ENCODE measurements at regions not wholly inside any gene's neighbourhood (a gene's known extent, or its start where the extent isn't known, plus 50 kb on each side); places are given as distances from the start of the nearest gene placed in this dataset.
"Not testable (repeated sequence)": the region's sequence is repeated elsewhere in the genome, so short reads cannot be mapped to it uniquely, and the experiment has no call there.

- WGBS, 2 donors, result 53 to 58% methylated on average over 20 of the region's 20 CpGs
- Histone ChIP-seq H3K9me3 (no peaks in the 10 kb centered on the region), H3K4me1 (peaks cover 0 to 10% (median 3%) of the 10 kb centered on the region in 4 donors), H3K27ac (no peak overlapping the region), H3K36me3 (no peaks in the 10 kb centered on the region), H3K4me3 (no peak overlapping the region), H3K27me3 (no peaks in the 10 kb centered on the region)
- no peak for DNase-seq (ENCODE audit: low spot score in 2 of 2)
- TF ChIP-seq POLR2A (IDR thresholded peaks at IDR 0.05) (no peak), CTCF (IDR thresholded peaks at IDR 0.05) (no peak), EP300 (IDR thresholded peaks at IDR 0.05) (no peak)
Observed at GRCh38 chr11:70597751-70598625, 199.7 kb downstream of the CTTN start.

GRCh38 chr11:70600911-70601415, 202.6 kb downstream of the CTTN start:
- not testable (repeated sequence) for H3K4me1 ChIP-seq; H3K4me3 ChIP-seq; DNase-seq (ENCODE audit: low spot score in 2 of 2); H3K27ac ChIP-seq; H3K9me3 ChIP-seq; H3K27me3 ChIP-seq; H3K36me3 ChIP-seq
- WGBS, 2 donors, result 91 to 93% methylated on average over 7 of the region's 7 CpGs

GRCh38 chr11:70601861-70602538, 203.7 kb downstream of the CTTN start:
- DNase-seq (ENCODE audit: low spot score in 2 of 2), result no peak
- TF ChIP-seq POLR2A (IDR thresholded peaks at IDR 0.05) (no peak), EP300 (IDR thresholded peaks at IDR 0.05) (no peak), CTCF (IDR thresholded peaks at IDR 0.05) (no peak)
- WGBS, 2 donors, result 76 to 77% methylated on average over 11 of the region's 11 CpGs
- no peaks in the 10 kb centered on the region for H3K27me3 ChIP-seq
- no peak overlapping the region for H3K27ac ChIP-seq
- no peaks in the 10 kb centered on the region for H3K36me3 ChIP-seq
- peaks cover 0 to 10% (median 3%) of the 10 kb centered on the region in 4 donors for H3K4me1 ChIP-seq
- H3K4me3 ChIP-seq, result no peak overlapping the region
- no peaks in the 10 kb centered on the region for H3K9me3 ChIP-seq

- Histone ChIP-seq H3K4me3 (no peak overlapping the region), H3K27ac (no peak overlapping the region), H3K4me1 (peaks cover 0 to 6% (median 2%) of the 10 kb centered on the region in 4 donors), H3K36me3 (no peaks in the 10 kb centered on the region), H3K27me3 (no peaks in the 10 kb centered on the region), H3K9me3 (no peaks in the 10 kb centered on the region)
- no peak for DNase-seq (ENCODE audit: low spot score in 2 of 2)
- WGBS, 2 donors, result 73 to 76% methylated on average over 10 of the region's 10 CpGs
- no peak for TF ChIP-seq POLR2A (IDR thresholded peaks at IDR 0.05)
- no peak for TF ChIP-seq EP300 (IDR thresholded peaks at IDR 0.05)
- no peak for TF ChIP-seq CTCF (IDR thresholded peaks at IDR 0.05)
Observed at GRCh38 chr11:70603114-70603755, 204.9 kb downstream of the CTTN start.

DNA sequence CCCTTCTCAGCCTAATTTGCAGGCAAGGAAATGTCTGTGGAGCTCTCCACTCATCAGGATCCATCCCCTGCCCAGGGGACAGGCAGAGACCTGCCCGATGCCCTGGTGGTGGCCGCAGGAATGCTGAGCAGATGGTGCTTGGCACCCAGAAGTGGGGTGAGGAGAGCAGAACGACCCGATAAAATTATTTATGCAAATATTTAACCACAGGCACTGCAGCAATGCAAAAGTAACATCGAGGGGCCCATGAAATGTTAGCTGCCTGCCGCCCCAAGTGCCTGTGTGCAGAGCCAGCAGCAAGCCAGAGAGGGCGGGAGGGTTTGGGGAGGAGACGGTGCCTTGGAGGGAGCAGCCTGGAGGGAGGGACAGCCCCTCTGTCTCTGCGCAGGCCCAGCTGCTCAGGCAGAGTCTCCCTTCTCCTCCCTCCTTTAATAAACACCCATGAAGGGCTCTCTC, 205.5 kb downstream of the CTTN start:
- DNase-seq (ENCODE audit: low spot score in 2 of 2), result no peak
- Histone ChIP-seq H3K27ac (no peak overlapping the region), H3K36me3 (no peaks in the 10 kb centered on the region)

More for the DNA sequence above, 205.5 kb downstream of the CTTN start:
- Histone ChIP-seq H3K9me3 (no peaks in the 10 kb centered on the region), H3K4me3 (no peak overlapping the region), H3K27me3 (no peaks in the 10 kb centered on the region), H3K4me1 (peaks cover 0 to 7% (median under 1%) of the 10 kb centered on the region in 4 donors)
- no peak for TF ChIP-seq EP300 (IDR thresholded peaks at IDR 0.05)
- TF ChIP-seq CTCF (IDR thresholded peaks at IDR 0.05), result no peak
- no peak for TF ChIP-seq POLR2A (IDR thresholded peaks at IDR 0.05)
- WGBS, 2 donors, result 73% methylated on average over 9 of the region's 9 CpGs
